A549 (cell line): ENCODE measurements at regions not wholly inside any gene's neighbourhood (a gene's known extent, or its start where the extent isn't known, plus 50 kb on each side); places are given as distances from the start of the nearest gene placed in this dataset.

Experiments used
- CEBPB ChIP-seq, 2 experiments: fragments of >200 bp in 1 of 2; sonication (Bioruptor Twin) in 1 of 2; formaldehyde crosslinking in 1 of 2; IDR thresholded peaks; 2 replicates each; pipeline ENCODE4 v1.6.1; 2012 to 2016
- MAFK ChIP-seq: fragments of 450-650 bp; IDR thresholded peaks from 2 replicates; pipeline ENCODE4 v1.6.1; 2014; ENCODE audit not compliant: partially characterized antibody
- RAD21 ChIP-seq, 2 experiments: fragments of >200 bp in 1 of 2; sonication (Bioruptor Twin) in 1 of 2; formaldehyde crosslinking in 1 of 2; IDR thresholded peaks in 1 of 2; conservative IDR thresholded peaks in 1 of 2; 2 replicates in 1 of 2; 3 replicates in 1 of 2; pipeline ENCODE4 v1.6.1; 2012 to 2018; ENCODE audit warnings: inconsistent platforms in 1 of 2
- RFX5 ChIP-seq: fragments of 450-650 bp; IDR thresholded peaks from 2 replicates; pipeline ENCODE4 v1.7.1; 2014; ENCODE audit warnings: antibody characterized with exemption, mild to moderate bottlenecking, moderate library complexity
- RNF2 ChIP-seq: fragments of 200-600 bp; sonication (generic); IDR thresholded peaks from 2 replicates; pipeline ENCODE4 v1.6.1; 2016; ENCODE audit warnings: low read depth, mild to moderate bottlenecking, antibody characterized with exemption, moderate library complexity, borderline replicate concordance
- ZFP36 ChIP-seq: fragments of 450-650 bp; IDR thresholded peaks from 2 replicates; pipeline ENCODE4 v1.6.1; 2014; ENCODE audit warnings: borderline replicate concordance; ENCODE audit not compliant: partially characterized antibody
- ZSCAN20 ChIP-seq: fragments of 250-450 bp; sonication (Bioruptor Pico); IDR thresholded peaks from 2 replicates; pipeline ENCODE4 v1.8.0; 2022; ENCODE audit warnings: mild to moderate bottlenecking, moderate library complexity
- TF ChIP-seq, protein P1 (sequence below): fragments of >200 bp; sonication (Bioruptor Twin); formaldehyde crosslinking; IDR thresholded peaks from 3 replicates; pipeline ENCODE4 v1.5.1; 2016

DNA sequence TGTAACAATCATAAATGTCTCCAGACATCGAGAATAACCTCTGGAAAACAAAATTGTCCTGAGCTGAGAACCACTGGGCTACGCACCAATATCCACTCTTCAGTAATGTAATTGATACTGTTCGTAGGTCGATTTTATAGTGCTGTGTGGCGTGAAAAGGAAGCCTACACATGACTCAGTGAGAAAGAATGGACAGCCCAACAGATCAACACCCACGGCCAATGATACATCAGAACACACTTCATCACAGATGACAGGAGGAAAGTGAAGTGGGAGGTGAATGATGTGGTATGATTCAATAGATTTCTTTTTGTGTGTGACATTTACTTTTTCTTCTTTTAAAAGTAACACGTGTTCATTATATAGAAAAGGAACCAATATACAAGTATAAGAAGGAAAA lies 93.5 kb downstream of the RPS12 start:
- TF ChIP-seq RFX5 = no peak
- TF ChIP-seq RAD21 (conservative IDR thresholded peaks at IDR 0.05 in 1 of 2, IDR thresholded peaks at IDR 0.05 in 1 of 2) = no peak
- TF ChIP-seq ZSCAN20 (CRISPR knock-in tag) = no peak
- TF ChIP-seq, protein P1, sequence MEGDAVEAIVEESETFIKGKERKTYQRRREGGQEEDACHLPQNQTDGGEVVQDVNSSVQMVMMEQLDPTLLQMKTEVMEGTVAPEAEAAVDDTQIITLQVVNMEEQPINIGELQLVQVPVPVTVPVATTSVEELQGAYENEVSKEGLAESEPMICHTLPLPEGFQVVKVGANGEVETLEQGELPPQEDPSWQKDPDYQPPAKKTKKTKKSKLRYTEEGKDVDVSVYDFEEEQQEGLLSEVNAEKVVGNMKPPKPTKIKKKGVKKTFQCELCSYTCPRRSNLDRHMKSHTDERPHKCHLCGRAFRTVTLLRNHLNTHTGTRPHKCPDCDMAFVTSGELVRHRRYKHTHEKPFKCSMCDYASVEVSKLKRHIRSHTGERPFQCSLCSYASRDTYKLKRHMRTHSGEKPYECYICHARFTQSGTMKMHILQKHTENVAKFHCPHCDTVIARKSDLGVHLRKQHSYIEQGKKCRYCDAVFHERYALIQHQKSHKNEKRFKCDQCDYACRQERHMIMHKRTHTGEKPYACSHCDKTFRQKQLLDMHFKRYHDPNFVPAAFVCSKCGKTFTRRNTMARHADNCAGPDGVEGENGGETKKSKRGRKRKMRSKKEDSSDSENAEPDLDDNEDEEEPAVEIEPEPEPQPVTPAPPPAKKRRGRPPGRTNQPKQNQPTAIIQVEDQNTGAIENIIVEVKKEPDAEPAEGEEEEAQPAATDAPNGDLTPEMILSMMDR = no peak
- no peak for TF ChIP-seq MAFK
- TF ChIP-seq CEBPB (IDR thresholded peaks at IDR 0.05) = no peak
- no peak for TF ChIP-seq RNF2
- no peak for TF ChIP-seq ZFP36
